ENCODE measurements at regions not wholly inside any gene's neighbourhood (a gene's known extent, or its start where the extent isn't known, plus 50 kb on each side); places are given as distances from the start of the nearest gene placed in this dataset.

DNA sequence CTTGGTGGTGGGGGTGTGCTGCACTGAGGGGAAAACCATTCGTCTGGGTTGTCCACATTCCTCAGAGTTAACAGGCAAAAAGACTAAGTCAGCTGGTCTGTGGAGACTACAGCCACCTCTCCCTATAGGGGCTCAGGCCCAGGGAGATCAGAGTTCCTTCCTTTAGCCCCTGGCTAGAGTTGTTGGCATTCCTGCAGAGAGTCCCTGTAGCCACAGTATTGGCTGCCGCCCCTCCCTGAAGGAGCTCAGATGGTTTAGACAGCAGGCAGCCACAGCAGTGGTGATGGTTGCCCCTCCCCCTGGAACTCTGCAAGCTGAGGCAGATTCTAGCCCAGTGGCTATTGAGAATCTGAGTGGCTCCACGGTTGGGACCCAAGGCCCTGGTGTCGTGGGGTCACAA, 1072.5 kb upstream of the ATXN7L3B start:
- no peak overlapping the region for H2AFZ ChIP-seq (ENCODE audit: low read length)
- no peak for TF ChIP-seq EZH2 (IDR thresholded peaks at IDR 0.05; ENCODE audit: borderline replicate concordance, low read length)
- TF ChIP-seq, protein P1, sequence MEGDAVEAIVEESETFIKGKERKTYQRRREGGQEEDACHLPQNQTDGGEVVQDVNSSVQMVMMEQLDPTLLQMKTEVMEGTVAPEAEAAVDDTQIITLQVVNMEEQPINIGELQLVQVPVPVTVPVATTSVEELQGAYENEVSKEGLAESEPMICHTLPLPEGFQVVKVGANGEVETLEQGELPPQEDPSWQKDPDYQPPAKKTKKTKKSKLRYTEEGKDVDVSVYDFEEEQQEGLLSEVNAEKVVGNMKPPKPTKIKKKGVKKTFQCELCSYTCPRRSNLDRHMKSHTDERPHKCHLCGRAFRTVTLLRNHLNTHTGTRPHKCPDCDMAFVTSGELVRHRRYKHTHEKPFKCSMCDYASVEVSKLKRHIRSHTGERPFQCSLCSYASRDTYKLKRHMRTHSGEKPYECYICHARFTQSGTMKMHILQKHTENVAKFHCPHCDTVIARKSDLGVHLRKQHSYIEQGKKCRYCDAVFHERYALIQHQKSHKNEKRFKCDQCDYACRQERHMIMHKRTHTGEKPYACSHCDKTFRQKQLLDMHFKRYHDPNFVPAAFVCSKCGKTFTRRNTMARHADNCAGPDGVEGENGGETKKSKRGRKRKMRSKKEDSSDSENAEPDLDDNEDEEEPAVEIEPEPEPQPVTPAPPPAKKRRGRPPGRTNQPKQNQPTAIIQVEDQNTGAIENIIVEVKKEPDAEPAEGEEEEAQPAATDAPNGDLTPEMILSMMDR (IDR thresholded peaks at IDR 0.05; ENCODE audit: low read length), result no peak
- H3K27ac ChIP-seq (ENCODE audit: low read depth, low read length, poor library complexity, severe bottlenecking), result no peak overlapping the region
- no peaks in the 10 kb centered on the region for H3K27me3 ChIP-seq (ENCODE audit: insufficient read depth, low read length)
- no peak overlapping the region for H3K4me2 ChIP-seq (ENCODE audit: low read length)
- no peaks in the 10 kb centered on the region for H3K9me3 ChIP-seq (ENCODE audit: low read length)
- H3K9me2 ChIP-seq (ENCODE audit: low read depth, low read length), result no peaks in the 10 kb centered on the region
- no peak overlapping the region for H3K9ac ChIP-seq (ENCODE audit: low read length)
- H4K20me1 ChIP-seq (ENCODE audit: insufficient read depth, low read length), result no peaks in the 10 kb centered on the region
- H3F3A ChIP-seq (ENCODE audit: insufficient read depth, low read length), result no peaks in the 10 kb centered on the region
- no peak overlapping the region for H3K4me3 ChIP-seq (ENCODE audit: low read depth, low read length, poor library complexity, severe bottlenecking)
- H3K79me2 ChIP-seq (ENCODE audit: insufficient read depth, low read length), result no peaks in the 10 kb centered on the region
- H3K36me3 ChIP-seq (ENCODE audit: insufficient read depth, low read length), result no peaks in the 10 kb centered on the region
- no peaks in the 10 kb centered on the region for H3K4me1 ChIP-seq (ENCODE audit: insufficient read depth, low read length, severe bottlenecking)

DNA sequence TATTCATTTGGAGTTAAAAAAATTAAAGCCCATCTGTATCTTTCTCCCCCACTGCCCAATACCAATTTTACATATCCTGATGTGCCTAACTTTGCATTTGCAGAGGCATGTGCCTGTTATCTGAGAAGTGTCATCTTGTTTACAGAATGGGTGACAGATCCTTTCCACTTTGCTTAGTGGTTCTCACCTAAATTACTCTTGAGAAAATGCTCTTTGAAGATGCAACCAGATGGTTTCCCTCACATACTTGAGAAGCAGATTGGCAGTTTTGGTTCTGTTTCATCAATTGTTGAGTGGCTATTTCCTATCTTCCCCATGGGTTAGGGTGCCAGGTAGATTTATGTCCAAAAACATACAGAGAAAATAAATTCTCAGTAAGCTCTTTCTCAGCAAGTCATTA, 1051.4 kb upstream of the ATXN7L3B start:
- Histone ChIP-seq H3K4me1 (ENCODE audit: insufficient read depth, low read length, severe bottlenecking) (no peaks in the 10 kb centered on the region), H3K27ac (ENCODE audit: low read depth, low read length, poor library complexity, severe bottlenecking) (no peak overlapping the region), H3F3A (ENCODE audit: insufficient read depth, low read length) (no peaks in the 10 kb centered on the region), H3K4me3 (ENCODE audit: low read depth, low read length, poor library complexity, severe bottlenecking) (no peak overlapping the region), H4K20me1 (ENCODE audit: insufficient read depth, low read length) (no peaks in the 10 kb centered on the region), H3K9me3 (ENCODE audit: low read length) (no peaks in the 10 kb centered on the region), H3K79me2 (ENCODE audit: insufficient read depth, low read length) (no peaks in the 10 kb centered on the region), H3K27me3 (ENCODE audit: insufficient read depth, low read length) (no peaks in the 10 kb centered on the region), H3K36me3 (ENCODE audit: insufficient read depth, low read length) (no peaks in the 10 kb centered on the region), H3K9ac (ENCODE audit: low read length) (no peak overlapping the region), H3K4me2 (ENCODE audit: low read length) (no peak overlapping the region), H3K9me2 (ENCODE audit: low read depth, low read length) (no peaks in the 10 kb centered on the region), H2AFZ (ENCODE audit: low read length) (no peak overlapping the region)
- TF ChIP-seq, protein P1 (IDR thresholded peaks at IDR 0.05; ENCODE audit: low read length), result no peak
- no peak for TF ChIP-seq EZH2 (IDR thresholded peaks at IDR 0.05; ENCODE audit: borderline replicate concordance, low read length)

DNA sequence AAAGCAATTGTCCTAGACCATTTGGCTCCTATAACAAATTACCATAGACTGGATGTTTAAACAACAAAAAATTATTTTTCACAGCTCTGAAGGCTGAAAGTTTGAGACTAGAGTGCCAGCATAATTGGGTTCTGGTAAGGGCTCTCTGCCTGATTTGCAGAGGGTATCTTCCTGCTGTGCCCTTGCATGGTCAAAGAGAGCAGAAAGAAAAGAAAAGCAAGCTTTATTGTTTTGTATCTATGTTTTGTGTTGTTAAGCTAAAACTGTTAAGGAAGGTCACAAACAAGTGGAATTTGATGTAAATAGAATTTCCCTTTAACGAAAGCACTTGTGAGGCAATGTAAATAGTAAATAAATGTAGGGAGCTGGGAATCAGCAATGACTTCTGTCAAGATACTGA, 1031.0 kb upstream of the ATXN7L3B start:
- Histone ChIP-seq H2AFZ (ENCODE audit: low read length) (no peak overlapping the region), H3K9ac (ENCODE audit: low read length) (no peak overlapping the region), H3K27me3 (ENCODE audit: insufficient read depth, low read length) (no peaks in the 10 kb centered on the region), H3F3A (ENCODE audit: insufficient read depth, low read length) (no peaks in the 10 kb centered on the region), H3K27ac (ENCODE audit: low read depth, low read length, poor library complexity, severe bottlenecking) (no peak overlapping the region), H3K9me3 (ENCODE audit: low read length) (no peaks in the 10 kb centered on the region), H3K36me3 (ENCODE audit: insufficient read depth, low read length) (no peaks in the 10 kb centered on the region), H4K20me1 (ENCODE audit: insufficient read depth, low read length) (no peaks in the 10 kb centered on the region), H3K9me2 (ENCODE audit: low read depth, low read length) (no peaks in the 10 kb centered on the region), H3K4me2 (ENCODE audit: low read length) (no peak overlapping the region), H3K4me1 (ENCODE audit: insufficient read depth, low read length, severe bottlenecking) (no peaks in the 10 kb centered on the region), H3K4me3 (ENCODE audit: low read depth, low read length, poor library complexity, severe bottlenecking) (no peak overlapping the region), H3K79me2 (ENCODE audit: insufficient read depth, low read length) (no peaks in the 10 kb centered on the region)
- TF ChIP-seq, protein P1 (IDR thresholded peaks at IDR 0.05; ENCODE audit: low read length), result no peak
- no peak for TF ChIP-seq EZH2 (IDR thresholded peaks at IDR 0.05; ENCODE audit: borderline replicate concordance, low read length)

Data from OCI-LY1 (cell line).